Ectodermal cell (in vitro differentiated cells): ENCODE measurements at regions not wholly inside any gene's neighbourhood (a gene's known extent, or its start where the extent isn't known, plus 50 kb on each side); places are given as distances from the start of the nearest gene placed in this dataset.
"Not testable (repeated sequence)": the region's sequence is repeated elsewhere in the genome, so short reads cannot be mapped to it uniquely, and the experiment has no call there.

Experiments used
- H3K27ac ChIP-seq: 2 replicates; pipeline ENCODE4 v1.7.0; 2013; ENCODE audit warnings: mild to moderate bottlenecking, low read depth, low read length; ENCODE audit not compliant: insufficient read depth, poor library complexity, severe bottlenecking
- H3K27me3 ChIP-seq: 2 replicates; pipeline ENCODE4 v1.7.0; 2013; ENCODE audit warnings: mild to moderate bottlenecking, low read length; ENCODE audit not compliant: insufficient read depth, control insufficient read depth, poor library complexity, severe bottlenecking
- H3K36me3 ChIP-seq: one replicate; pipeline ENCODE4 v1.7.0; 2013; ENCODE audit warnings: low read length; ENCODE audit not compliant: control insufficient read depth, insufficient read depth
- H3K4me1 ChIP-seq: one replicate; pipeline ENCODE4 v1.7.0; 2013; ENCODE audit warnings: low read length; ENCODE audit not compliant: control insufficient read depth, insufficient read depth
- H3K4me3 ChIP-seq: 2 replicates; pipeline ENCODE4 v1.7.0; 2013; ENCODE audit warnings: low read depth, low read length, control low read depth; ENCODE audit not compliant: insufficient read depth
- H3K9me3 ChIP-seq: 2 replicates; pipeline ENCODE4 v1.7.0; 2013; ENCODE audit warnings: mild to moderate bottlenecking, low read length, moderate library complexity; ENCODE audit not compliant: control insufficient read depth
- WGBS, 2 experiments: methylation state at CpG; one replicate each; pipeline ENCODE4 v1.1.7; 2013; ENCODE audit warnings: missing lambda C conversion rate in 2 of 2; 5-methylcytosine and 5-hydroxymethylcytosine counted together

DNA sequence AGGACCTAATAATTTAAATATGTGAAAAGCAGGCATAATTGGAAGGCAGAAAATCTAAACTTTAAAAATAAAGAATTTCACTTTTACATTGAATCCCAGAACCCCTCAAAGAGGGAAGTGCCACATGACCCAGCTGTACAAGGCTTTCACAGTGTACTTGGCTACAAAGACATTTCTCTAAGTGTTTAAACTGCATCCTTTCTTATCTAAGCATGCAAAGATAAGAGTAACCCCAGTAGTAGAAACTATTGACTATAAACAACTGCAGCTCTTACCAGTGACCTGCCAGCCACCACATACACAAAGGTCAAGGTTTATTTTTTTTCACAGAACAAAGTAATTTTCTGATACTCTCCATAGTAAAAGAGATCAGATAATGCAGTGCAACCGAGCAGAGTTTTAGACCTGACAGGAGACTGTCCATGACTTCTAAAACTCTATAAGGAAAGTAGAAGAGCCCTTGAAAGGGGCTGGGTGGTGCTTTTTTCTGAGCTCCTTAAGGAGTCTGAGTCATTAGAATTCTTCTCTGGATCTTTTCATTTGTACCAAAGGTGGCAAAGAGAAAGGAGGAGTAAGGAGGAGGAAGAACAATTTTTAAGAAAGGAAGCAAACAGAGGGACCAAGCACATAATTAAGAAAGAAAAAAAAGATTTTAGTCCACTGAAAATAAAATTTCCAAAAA, 750.6 kb downstream of the PRIM2 start:
- not testable (repeated sequence) for H3K27me3 ChIP-seq, H3K4me1 ChIP-seq, H3K4me3 ChIP-seq, H3K27ac ChIP-seq, H3K36me3 ChIP-seq, H3K9me3 ChIP-seq
- 40 to 64% methylated on average over 1 of the region's 1 CpG for WGBS, 2 experiments

DNA sequence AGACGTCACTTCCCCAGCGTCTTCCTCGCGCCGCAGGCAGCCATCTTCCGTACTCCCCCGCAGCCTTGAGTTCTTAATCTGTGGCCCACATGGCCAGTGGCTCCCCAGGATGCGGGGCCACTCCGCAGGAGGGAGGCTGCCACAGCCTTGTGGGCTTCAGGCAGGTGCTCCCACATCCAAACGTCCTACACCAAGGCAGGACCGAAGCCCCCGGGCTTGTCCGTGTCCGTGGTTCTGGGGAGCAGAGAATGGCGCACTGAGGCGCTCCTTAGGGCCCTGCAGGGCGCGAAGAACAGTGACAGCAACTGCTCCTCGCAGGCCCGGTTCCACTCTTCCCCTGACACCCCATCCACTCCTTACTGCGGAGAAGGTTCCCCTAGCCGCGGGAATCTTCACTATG, 755.8 kb downstream of the PRIM2 start:
- Histone ChIP-seq H3K4me1 (no peaks in the 10 kb centered on the region), H3K36me3 (no peaks in the 10 kb centered on the region), H3K27ac (no peak overlapping the region), H3K4me3 (no peak overlapping the region), H3K9me3 (peaks cover 9% of the 10 kb centered on the region), H3K27me3 (no peaks in the 10 kb centered on the region)
- 85 to 86% methylated on average over 19 to 20 of the region's 23 CpGs for WGBS, 2 experiments

DNA sequence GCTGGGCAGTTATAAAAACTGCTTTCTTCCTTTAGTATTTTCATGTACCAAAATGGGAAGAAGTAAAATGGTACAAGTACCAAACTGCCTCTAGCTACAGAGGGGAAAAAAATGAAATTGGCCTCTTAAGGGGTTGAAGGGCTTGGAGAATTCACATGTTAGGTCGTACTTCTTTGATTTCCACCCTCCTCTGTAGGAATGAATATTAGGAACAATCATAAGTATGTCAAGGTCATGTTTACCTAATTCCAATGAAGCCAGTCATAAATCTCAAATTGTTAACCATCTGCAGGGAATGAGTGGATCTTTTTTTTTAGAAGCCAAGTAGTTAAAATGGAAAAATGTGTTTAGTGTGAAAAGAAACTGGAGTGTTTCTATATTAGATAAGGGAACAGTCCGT, 772.6 kb downstream of the PRIM2 start:
- H3K4me3 ChIP-seq, H3K36me3 ChIP-seq, H3K27me3 ChIP-seq, H3K4me1 ChIP-seq, H3K27ac ChIP-seq, H3K9me3 ChIP-seq: not testable (repeated sequence)
- WGBS, 2 experiments: 72 to 100% methylated on average over 1 to 2 of the region's 2 CpGs

DNA sequence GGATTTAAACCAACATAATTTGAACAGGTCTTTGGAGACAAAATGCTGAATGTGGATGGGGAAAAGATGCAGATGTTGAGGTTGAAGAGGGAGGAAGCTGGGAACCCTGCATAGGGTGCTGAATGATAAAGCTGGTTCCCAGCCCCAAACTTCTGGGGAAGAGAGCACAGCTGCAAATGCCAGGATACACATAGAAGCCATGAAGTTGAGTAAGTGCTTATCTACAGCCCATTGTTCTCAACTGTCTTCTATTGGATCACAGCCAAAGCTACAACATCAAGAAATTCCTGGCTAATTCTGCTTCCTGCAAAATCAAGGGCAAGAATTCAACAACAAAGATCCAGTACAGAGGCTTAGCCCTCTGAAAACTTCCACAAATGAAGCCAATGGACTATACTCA, 779.8 kb downstream of the PRIM2 start:
- not testable (repeated sequence) for H3K36me3 ChIP-seq, H3K27ac ChIP-seq, H3K9me3 ChIP-seq, H3K4me3 ChIP-seq, H3K27me3 ChIP-seq, H3K4me1 ChIP-seq

DNA sequence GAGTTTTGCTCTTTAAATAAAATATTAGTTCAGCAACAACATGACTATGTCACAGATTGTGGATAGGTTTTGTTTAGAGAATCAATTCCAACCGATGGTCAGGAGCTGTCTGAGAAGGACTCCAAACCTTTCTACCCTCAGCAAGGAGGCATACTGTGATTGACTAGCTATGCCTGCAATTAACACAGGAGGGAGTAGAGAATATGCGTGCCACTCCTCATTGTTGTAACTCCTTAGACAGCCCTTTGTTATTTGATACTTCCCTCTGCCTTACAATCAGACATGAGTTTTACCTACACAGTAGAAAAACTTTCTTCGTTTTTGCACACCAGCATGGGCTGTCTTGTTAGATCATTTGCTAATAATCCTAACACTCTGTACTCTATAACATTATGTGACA, 796.5 kb downstream of the PRIM2 start:
- no peaks in the 10 kb centered on the region for H3K4me1 ChIP-seq
- H3K27me3 ChIP-seq: no peaks in the 10 kb centered on the region
- no peak overlapping the region for H3K27ac ChIP-seq
- WGBS, 2 experiments: 37 to 55% methylated on average over 2 to 3 of the region's 3 CpGs
- H3K4me3 ChIP-seq: no peak overlapping the region
- H3K9me3 ChIP-seq: peaks cover 2% of the 10 kb centered on the region
- no peaks in the 10 kb centered on the region for H3K36me3 ChIP-seq

DNA sequence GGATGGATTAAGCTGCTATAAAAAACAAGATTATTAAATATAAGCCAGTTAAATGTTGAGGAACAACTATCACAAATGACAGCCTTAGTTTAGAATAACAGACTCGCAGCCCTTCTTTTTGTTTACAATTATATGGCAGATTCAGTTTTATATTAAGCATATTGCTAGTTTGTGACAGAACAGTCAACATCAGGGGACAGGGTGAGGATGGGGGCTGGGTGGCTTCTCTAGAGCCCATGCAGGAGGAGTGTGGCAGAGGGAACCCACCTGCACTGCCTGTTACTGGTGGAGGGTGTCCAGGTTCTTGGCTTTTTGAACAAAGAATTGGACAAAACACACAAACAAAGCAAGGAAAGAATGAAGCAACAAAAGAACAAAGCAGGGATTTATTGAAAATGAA, 799.7 kb downstream of the PRIM2 start:
- not testable (repeated sequence) for H3K36me3 ChIP-seq, H3K4me1 ChIP-seq, H3K4me3 ChIP-seq, H3K27ac ChIP-seq, H3K27me3 ChIP-seq, H3K9me3 ChIP-seq
- WGBS, 2 experiments: no CpG with 5 or more reads among the region's 1 CpG

DNA sequence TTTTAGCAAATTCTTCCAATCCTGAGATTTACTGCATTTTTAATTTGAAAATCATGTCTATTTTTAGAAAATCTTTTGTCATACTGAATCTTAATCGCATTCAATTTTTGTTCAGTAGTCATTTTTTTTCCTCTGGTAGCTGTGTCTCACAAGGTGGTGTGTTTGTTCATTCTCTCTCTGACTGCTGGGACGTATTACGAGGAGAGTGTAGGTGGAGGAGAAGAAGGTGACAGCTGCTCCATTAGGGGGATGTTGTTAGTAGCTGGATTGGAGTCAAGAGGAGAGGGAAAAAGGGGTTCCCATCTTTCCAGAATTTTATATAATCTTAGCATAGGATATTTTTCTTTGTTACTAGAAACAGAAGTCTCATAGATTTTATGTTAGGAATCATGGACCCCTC, 804.2 kb downstream of the PRIM2 start:
- H3K9me3 ChIP-seq, H3K4me3 ChIP-seq, H3K27ac ChIP-seq, H3K27me3 ChIP-seq, H3K36me3 ChIP-seq, H3K4me1 ChIP-seq: not testable (repeated sequence)
- 87% methylated on average over 3 of the region's 3 CpGs for WGBS, 2 experiments

DNA sequence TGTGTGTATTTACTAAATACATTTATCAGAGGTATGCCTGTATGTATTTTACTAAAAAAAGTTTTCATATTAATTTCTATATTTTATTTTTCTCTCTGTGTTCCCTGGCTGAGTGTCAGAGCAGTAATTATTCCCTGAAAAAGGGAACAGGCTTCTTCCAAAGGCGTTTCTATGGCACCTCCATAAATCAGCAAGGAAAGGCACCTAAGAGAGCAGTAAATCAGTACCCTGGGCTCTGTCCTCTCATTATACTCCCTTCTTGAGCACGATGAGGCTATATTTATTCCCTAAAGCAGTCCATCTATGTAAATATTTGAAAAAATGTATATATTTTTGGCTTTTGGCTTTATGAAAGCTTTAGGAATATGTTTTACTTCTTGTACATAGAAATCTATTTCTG, 806.3 kb downstream of the PRIM2 start:
- H3K4me3 ChIP-seq, H3K27me3 ChIP-seq: not testable (repeated sequence)
- 24 to 36% methylated on average over 1 of the region's 2 CpGs for WGBS, 2 experiments

DNA sequence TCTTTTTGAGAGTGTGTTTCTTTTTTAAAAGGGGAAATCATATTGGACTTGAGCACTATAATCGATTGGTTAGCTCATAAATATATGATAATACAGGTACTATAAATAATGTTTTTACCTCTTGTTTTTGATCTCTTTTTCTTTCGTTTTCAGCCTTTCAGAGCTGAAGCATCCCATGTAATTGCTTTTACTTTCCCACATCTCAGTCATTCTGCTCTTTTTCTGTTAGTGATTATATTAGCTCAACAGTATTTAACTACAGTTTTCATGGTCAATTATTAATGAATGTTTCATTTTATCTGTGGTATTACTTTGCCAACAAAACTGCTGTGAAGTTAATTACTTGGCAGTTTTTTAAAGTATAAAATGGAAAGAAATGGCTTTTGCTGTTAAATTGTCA, 811.1 kb downstream of the PRIM2 start:
- WGBS, 2 experiments: 20% methylated on average over 1 of the region's 2 CpGs; no CpG with 5 or more reads in 1 of the 2 experiments
- H3K27ac ChIP-seq, H3K27me3 ChIP-seq, H3K9me3 ChIP-seq, H3K36me3 ChIP-seq, H3K4me3 ChIP-seq, H3K4me1 ChIP-seq: not testable (repeated sequence)

More for the DNA sequence above, 806.3 kb downstream of the PRIM2 start:
- H3K4me1 ChIP-seq, H3K36me3 ChIP-seq, H3K9me3 ChIP-seq, H3K27ac ChIP-seq: not testable (repeated sequence)

DNA sequence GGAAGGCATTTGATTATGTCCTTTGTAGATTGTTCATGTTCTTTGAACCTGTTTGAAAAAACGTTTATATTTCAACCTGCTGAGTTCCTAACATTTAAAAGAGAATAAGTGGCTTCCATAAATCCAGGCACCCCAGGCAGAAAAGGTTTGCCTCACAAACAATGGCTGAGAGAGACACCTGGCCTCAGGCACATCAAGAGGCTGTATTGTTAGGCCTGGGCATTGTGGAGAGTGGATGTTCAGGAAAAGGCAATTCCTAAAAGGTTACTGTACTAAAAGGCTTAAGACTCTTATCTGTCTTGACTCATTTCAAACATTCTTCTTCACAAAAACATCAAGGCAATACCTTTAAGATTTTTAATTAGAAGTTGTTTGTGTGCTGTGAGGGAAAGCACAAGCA, 811.7 kb downstream of the PRIM2 start:
- not testable (repeated sequence) for H3K36me3 ChIP-seq, H3K4me3 ChIP-seq, H3K9me3 ChIP-seq, H3K4me1 ChIP-seq, H3K27me3 ChIP-seq, H3K27ac ChIP-seq
- WGBS, 2 experiments: 0 to 5% methylated on average over 1 of the region's 1 CpG

DNA sequence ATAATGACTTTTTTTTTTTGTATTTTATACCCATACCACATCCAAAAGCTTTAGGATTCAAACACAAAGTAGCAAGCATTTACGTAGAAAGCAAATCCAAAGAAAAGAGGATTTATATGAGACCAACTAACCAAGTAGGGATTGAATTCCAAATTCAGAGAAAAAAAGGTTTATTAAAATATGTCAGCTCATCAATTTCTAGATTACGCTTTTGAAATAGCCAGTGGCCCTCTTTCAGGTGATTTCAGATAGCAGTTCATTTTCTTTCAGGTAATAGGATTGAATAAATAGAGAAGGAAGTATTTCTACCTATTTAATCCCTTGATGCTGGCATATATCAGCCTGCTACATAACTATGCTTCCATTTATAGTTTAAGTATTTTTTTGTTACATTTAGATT, 822.3 kb downstream of the PRIM2 start:
- not testable (repeated sequence) for H3K9me3 ChIP-seq, H3K4me1 ChIP-seq, H3K27me3 ChIP-seq, H3K36me3 ChIP-seq, H3K27ac ChIP-seq, H3K4me3 ChIP-seq
- WGBS, 2 experiments: 79% methylated on average over 1 of the region's 2 CpGs; no CpG with 5 or more reads in 1 of the 2 experiments
